GM13976 (cell line): ENCODE measurements at regions not wholly inside any gene's neighbourhood (a gene's known extent, or its start where the extent isn't known, plus 50 kb on each side); places are given as distances from the start of the nearest gene placed in this dataset.

ENCODE experiments used
- DNase-seq: peaks from one replicate; pipeline ENCODE4 v3.0.0; 2012; ENCODE audit warnings: low spot score
- CTCF ChIP-seq: IDR thresholded peaks from 2 replicates; pipeline ENCODE4 v1.5.1; 2012; ENCODE audit warnings: borderline replicate concordance, mild to moderate bottlenecking; ENCODE audit not compliant: insufficient read depth; ENCODE audit errors: extremely low read depth, missing control alignments, control extremely low read depth
- in situ Hi-C: fragments of 300-500 bp; cut with MboI; formaldehyde crosslinking; loops from one replicate; pipeline ENCODE4 v1.12.0; 2022; ENCODE audit warnings: low sequenced_read_pairs, mixed read lengths, inconsistent platforms; ENCODE audit not compliant: unreplicated experiment

- no peak for DNase-seq
- TF ChIP-seq CTCF = no peak
- in situ Hi-C loops = no loop called here
Observed at GRCh38 chr10:30219971-30220751, 128.9 kb downstream of the MTPAP start.

GRCh38 chr10:30216821-30217220 lies 132.3 kb downstream of the MTPAP start:
- in situ Hi-C loops = no loop called here
- no peak for TF ChIP-seq CTCF
- DNase-seq = no peak

- TF ChIP-seq CTCF = no peak
- no peak for DNase-seq
- in situ Hi-C loops = no loop called here
Observed at GRCh38 chr10:30215623-30216022, 133.5 kb downstream of the MTPAP start.

GRCh38 chr10:30215141-30215540 lies 133.9 kb downstream of the MTPAP start:
- DNase-seq = no peak
- no peak for TF ChIP-seq CTCF
- in situ Hi-C loops = no loop called here

- no peak for DNase-seq
- no peak for TF ChIP-seq CTCF
- in situ Hi-C loops = no loop called here
Observed at GRCh38 chr10:30210296-30210695, 138.8 kb downstream of the MTPAP start.

- DNase-seq = no peak
- no peak for TF ChIP-seq CTCF
- in situ Hi-C loops = no loop called here
Observed at GRCh38 chr10:30208330-30208729, 140.7 kb downstream of the MTPAP start.

- no peak for TF ChIP-seq CTCF
- in situ Hi-C loops = no loop called here
- no peak for DNase-seq
Observed at GRCh38 chr10:30207485-30208052, 141.5 kb downstream of the MTPAP start.
